WI38 (cell line): ENCODE measurements at regions not wholly inside any gene's neighbourhood (a gene's known extent, or its start where the extent isn't known, plus 50 kb on each side); places are given as distances from the start of the nearest gene placed in this dataset.

ENCODE experiments used
- H3K4me3 ChIP-seq: 2 replicates; pipeline ENCODE4 v1.5.1; 2011; ENCODE audit warnings: low read depth, mild to moderate bottlenecking, control low read depth, low read length
- CTCF ChIP-seq: IDR thresholded peaks from 2 replicates; pipeline ENCODE4 v1.5.1; 2012; ENCODE audit warnings: low read depth, mild to moderate bottlenecking, control low read depth, low read length

GRCh38 chr6:156256161-156256560, 521.0 kb upstream of the ARID1B start:
- no peak for TF ChIP-seq CTCF
- no peak overlapping the region for H3K4me3 ChIP-seq

GRCh38 chr6:156254240-156254639, 522.9 kb upstream of the ARID1B start:
- no peak overlapping the region for H3K4me3 ChIP-seq
- TF ChIP-seq CTCF, result no peak

GRCh38 chr6:156250593-156250992, 526.6 kb upstream of the ARID1B start:
- no peak for TF ChIP-seq CTCF
- H3K4me3 ChIP-seq, result no peak overlapping the region

- no peak overlapping the region for H3K4me3 ChIP-seq
- no peak for TF ChIP-seq CTCF
Observed at GRCh38 chr6:156242206-156242605, 535.0 kb upstream of the ARID1B start.

GRCh38 chr6:156231026-156231765, 546.0 kb upstream of the ARID1B start:
- TF ChIP-seq CTCF, result no peak
- no peak overlapping the region for H3K4me3 ChIP-seq

GRCh38 chr6:156219973-156220372, 557.2 kb upstream of the ARID1B start:
- no peak for TF ChIP-seq CTCF
- no peak overlapping the region for H3K4me3 ChIP-seq

GRCh38 chr6:156205678-156206077, 571.5 kb upstream of the ARID1B start:
- no peak overlapping the region for H3K4me3 ChIP-seq
- no peak for TF ChIP-seq CTCF
